ENCODE measurements at regions not wholly inside any gene's neighbourhood (a gene's known extent, or its start where the extent isn't known, plus 50 kb on each side); places are given as distances from the start of the nearest gene placed in this dataset.
"Not testable (repeated sequence)": the region's sequence is repeated elsewhere in the genome, so short reads cannot be mapped to it uniquely, and the experiment has no call there.

DNA sequence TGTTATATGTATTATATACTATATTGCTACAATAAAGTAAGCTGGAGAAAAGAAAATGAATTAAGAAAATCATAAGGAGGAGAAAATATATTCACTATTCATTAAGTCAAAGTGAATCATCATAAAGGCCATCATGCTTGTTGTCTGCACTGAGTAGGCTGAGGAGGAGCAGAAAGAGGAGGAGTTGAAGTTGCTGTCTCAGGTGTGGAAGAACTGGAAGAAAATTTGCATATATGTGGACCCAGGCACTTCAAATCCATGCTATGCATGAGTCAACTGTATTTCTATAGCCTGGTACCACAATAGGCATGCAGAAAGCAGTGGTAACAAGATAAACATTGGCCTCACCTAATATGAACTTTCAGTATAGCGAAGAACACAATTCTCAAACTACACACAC is 135.9 kb upstream of the SGCG start:
- DNase-seq = no peak

DNA sequence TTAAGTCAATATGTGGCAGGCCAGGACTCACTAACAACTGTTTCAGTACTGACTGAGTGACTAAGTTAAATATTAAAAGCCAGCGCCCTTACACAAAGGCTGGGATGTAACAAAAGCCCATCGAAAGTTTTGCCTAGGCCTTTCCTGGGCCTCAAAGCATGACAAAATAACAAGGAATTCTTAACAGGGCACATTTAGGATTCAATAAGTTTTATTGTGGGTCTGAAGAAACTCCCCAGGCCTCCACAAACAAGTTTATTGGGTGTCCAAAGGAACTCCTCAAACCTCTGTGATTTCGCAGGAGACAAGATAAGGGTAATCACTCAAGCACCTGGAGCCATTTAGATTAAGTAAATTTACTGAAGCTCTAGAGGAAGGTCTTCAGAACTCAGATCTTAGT is 130.7 kb upstream of the SGCG start:
- no peak for DNase-seq

DNA sequence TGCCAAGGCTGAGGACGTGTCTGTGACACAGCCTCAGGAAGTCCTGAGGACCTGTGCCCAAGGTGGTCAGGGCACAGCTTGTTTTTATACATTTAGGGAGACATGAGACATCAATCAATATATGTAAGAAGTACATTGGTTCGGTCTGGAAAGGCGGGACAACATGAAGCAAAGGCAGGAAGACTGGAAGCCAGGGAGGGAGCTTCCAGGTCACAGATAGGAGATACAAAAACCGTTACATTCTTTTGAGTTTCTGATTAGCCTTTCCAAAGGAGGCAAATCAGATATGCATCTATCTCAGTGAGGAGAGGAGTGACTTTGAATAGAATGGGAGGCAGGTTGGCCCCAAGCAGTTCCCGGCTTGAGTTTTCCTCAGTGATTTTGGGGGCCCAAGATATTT is 127.1 kb upstream of the SGCG start:
- DNase-seq = not testable (repeated sequence)

DNA sequence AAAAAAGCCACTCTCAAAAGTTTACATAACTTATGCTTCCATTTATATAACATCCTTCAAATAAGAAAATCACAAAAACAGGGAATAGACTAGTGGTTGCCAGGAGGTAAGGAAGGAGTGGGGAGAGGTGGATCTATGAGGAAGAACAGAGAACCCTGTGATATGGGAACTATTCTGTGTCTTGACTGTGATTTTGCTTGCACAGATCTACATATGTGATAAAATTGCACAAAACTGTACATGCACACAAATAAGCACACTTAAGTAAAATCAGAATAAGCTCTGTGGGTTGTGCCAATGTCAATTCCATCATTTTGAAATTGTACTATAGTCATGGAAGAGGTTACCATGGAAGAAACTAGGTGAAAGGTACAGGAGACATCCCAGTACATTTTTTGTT is 121.6 kb upstream of the SGCG start:
- DNase-seq = no peak

DNA sequence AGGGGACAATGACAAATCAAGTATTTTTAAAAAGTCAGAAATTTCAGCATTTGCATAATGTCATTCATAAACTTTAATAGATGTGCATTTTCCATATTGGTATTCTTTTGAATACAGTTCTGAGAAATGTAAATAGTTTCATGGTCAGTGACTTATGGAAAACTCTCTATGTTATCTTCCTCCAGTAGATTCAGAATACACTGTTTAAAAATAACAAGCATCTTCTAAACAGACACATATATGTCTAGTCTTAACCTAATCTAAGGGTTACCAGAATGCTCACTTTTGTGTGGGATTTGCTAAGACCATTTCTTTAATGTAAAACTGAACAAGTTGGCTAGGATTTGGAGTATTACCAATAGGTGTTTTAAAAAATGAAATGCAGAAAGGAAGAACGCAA is 119.8 kb upstream of the SGCG start:
- DNase-seq = no peak

DNA sequence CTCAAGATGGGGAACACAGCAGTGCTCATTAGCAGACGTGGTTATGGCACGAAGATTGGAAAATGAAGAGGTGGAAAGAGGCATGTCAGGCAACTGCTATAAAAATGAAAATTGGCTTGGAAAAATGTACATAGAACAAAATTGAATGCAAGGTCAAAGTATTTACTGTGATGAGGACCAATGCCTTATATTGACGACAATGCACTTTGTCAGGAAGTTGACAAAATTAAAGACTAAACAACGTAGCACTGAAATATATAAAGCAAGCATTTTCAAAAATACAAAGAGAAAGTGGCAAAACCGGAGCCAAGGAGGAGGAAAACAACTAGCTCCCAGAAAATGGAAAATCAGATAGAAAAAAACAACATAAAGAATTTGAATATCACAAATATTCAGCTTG is 113.7 kb upstream of the SGCG start:
- DNase-seq = no peak

DNA sequence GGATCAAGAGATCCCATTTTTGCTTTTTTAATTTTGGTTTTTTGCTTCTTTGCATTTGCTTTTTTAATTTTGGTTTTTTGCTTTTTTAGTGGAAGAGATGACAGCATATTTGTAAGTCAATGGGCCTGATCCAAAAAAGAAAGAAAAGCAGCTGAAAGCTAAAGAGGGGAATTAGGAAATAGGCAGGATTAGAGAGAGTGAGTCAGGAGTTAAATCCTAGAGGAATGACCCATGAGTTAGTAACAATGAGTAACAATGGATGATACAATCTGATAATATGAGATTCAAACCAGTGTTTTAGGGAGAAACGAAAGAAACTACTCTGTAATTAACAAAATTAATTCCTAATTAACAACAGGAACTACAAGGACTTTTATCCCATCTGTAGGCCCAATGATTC is 111.2 kb upstream of the SGCG start:
- DNase-seq = no peak

DNA sequence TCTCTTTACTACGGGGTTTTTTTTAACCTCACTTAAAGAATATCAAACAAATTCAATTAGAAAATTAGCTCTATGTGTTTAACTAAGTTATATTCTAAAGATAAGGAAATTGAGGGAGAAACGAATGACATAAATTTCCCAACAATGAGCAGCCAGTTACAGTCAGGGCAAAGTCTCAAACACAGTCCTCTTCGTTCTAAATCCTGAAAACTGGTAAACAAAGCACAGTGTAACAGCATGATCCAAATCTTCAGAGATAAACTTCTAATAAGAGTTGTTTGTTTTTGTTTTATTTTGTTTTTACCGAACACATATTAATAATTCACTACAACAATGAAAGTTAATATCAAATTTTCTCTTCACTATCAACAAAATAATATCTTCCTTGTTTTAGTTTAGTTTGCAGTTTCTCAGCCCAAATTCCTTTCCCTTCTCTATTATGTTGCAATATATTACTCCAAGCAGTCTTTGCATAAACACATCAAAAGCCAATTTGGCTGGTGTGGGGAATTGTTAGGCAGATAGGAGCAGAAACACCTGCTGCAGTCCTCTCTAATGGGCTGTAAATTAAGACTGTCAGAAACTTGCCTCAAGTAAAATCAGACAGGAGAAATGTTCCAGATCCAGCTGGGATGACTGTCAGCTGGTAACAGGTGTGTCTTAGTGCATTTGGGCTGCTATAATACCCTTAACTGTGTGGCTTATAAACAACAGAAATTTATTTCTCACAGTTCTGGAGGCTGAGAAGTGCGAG is 106.5 kb upstream of the SGCG start:
- DNase-seq = no peak

DNA sequence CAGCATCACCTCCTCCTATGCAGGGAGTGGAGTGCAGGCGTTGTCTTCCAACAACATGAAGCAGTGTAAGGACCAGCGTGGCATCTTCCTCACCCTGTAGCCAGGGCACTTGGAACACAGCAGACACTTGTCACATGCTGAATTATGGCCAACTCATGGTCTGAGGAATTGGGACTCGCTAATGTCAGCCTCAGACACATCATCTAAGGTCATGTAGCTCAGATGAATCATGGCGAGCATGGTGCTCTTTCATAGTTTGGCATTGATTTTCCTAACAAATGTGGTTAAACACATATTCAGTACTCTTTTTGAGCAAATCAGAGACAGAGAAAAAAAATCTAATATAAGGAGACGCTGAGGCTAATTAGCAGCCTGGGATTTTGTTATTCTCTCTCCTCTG is 99.6 kb upstream of the SGCG start:
- DNase-seq = no peak

DNA sequence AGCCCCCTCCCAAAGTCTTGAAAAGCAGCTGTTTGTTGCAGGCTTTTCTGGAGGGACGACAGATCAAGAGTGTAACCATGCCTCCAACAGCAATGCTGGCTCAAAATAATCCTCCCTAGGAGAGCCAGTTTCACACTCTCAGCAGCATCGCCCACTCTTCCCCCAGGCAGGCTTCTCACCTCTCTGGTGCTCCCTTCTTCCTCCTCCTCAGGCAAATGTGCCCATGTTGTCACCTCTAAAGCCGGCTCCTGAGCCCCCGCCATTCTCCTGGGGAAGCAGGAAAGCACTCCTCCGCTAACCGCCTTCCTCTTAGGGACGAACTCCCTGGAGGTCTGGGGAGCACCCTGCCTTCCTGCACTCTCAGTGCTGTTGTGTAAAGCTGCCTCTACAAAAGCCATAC is 98.9 kb upstream of the SGCG start:
- DNase-seq = no peak

DNA sequence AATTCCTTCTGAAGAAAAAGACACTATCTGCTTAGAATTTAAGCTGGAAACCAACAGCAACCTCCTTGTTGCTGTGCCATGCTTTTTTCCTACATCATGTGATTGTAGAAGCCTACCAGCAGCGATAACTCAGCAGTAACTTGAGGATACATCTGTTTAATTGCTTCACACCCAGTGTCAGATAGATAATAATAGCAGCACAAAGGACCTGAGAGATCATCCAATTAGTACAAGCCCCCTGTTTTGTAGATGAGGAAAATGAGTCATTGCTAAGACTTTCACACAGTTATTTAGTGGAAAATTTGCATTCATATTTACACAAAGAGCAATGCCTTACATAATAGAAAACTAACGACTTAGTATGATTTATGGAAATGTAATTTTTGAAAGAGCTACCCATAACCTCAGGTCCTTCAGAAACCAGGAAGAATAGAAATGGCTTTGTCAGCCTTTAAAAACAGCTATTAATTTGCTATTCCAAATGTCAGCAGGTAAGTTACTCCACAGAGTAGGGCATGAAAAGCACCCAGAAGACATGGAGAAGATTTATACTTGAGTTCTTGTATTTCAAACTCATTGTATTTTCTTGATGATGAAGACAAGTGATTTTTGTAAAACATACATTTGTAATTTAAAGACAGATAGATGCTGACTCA is 93.7 kb upstream of the SGCG start:
- DNase-seq = no peak

DNA sequence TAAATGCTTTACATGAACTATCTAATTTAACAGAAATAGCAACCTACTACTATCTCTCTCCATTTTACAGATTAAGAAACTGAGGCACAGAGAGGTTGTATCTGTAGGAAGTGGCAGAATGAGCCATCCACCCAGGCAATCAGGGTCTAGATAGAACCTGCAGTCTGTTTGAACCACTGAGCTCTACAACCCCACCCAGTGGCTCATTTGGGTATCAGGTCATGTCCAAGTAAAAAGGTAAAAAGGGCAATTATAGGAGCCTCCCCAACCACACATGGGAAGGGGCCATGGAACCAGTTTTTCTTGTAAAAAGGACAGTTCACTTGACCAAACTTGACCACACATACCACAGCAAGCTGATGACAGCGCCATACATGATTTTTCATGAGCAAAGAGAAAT is 92.9 kb upstream of the SGCG start:
- no peak for DNase-seq

DNA sequence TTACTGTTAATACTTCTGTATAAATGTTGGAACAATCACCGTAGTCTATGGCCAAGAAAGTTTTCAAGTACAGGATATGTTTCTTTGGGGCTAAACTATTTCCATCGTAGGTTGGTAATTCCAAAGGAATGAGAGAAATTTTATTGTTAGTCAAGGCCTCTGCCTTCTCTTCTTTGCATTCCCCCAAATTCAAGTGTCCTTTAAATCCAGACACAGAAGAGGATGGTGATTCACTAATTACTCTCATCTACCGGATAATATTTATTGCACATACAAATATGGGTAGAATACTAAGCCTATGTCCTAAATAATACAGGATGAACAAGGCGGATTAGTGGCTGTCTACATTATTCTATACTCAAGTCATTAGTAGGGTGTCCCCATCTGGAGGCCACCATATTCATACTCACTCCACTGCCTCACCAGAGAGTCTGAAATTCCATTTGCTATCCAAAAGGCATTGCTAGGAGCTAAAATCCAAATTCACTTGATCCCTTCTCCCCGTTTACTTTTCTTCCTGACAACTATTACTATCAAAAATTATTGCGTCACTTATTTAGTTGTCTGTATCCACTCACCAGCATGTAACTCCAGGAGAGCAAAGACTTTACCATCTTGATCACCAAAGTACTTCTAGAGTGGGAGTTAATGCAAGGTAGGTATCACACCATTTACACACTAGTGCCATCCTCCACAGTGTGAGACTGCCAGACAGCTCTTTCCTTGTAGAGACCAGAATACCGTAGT is 82.4 kb upstream of the SGCG start:
- no peak for DNase-seq

DNA sequence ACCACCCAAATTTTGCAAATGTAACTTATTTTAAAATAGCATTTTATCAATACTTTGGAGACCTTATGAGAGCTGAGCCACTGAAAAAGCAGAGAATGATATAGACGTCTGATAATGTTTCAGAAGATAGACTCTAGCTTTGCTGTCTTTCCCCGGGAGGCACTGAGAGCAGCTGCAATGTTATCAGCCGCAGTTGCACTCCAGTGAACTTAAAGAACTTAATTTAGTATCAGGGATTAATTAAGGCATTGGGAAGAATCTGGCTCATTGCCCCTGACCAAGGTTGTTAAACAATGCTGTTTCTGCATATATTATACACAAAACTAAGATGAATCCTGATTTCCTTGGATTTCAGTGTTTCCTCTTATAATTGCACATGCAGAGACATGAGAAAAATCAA is 75.7 kb upstream of the SGCG start:
- DNase-seq = no peak

DNA sequence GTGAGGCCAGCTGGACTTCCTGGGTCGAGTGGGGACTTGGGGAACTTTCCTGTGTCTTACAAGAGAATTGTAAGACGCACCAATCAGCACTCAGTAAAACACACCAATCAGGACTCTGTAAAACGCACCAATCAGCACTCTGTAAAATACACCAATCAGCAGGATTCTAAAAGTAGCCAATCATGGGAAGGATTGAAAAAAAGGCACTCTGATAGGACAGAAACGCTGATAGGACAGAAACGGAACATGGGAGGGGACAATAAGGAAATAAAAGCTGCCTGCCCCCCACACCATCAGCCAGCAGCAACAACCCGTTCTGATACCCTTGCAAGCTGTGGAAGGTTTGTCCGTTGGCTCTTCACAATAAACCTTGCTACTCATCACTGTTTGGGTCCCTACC is 73.1 kb upstream of the SGCG start:
- DNase-seq = no peak

DNA sequence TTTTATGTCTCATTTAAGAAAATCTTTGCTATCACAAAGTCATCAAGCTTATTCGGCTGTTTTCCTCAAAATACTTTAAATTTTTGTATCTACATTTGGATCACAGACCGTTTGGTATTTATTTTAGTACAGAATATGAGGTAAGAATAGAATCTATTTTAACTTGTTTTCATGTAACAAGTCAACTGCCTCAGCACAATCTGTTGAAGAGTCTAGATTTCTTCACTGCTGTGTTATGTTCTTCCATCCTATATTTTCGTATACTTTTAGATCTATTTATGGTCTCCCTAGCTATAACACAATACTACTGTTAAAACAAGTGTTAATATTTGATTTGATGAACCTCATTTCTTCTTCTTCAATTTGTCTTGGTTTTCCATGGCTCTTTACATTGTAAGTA is 61.6 kb upstream of the SGCG start:
- no peak for DNase-seq

DNA sequence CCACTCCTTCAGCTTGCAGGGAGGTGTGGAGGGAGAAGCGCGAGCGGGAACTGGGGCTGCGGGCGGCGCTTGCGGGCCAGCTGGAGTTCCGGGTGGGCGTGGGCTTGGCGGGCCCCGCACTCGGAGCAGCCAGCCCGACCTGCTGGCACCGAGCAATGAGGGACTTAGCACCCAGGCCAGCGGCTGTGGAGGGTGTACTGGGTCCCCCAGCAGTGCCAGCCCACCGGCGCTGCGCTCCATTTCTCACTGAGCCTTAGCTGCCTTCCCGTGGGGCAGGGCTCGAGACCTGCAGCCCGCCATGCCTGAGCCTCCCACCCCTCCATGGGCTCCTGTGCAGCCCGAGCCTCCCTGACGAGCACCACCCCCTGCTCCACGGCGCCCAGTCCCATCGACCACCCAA is 53.2 kb upstream of the SGCG start:
- DNase-seq = not testable (repeated sequence)

DNA sequence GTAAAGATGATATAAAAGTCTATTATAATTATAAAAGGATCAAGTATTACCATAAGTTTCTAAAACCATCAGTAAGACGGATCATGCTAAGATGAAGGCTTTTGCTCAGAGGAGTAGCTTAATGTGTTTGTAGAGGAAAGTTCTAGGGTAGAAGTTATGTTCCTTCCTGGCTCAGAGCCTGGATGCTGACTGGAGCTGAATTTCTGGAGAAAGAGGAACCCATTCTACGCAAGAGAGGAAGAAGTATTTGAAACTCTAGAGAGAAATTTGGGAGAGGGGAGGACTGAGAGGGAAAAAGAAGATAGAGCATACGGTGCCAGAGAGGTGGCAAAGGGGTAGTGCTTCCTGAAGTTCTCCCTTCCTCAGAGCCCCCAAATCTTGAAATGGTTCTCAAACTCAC is 51.4 kb upstream of the SGCG start:
- no peak for DNase-seq
